HG02610 (cell line): ENCODE measurements at regions not wholly inside any gene's neighbourhood (a gene's known extent, or its start where the extent isn't known, plus 50 kb on each side); places are given as distances from the start of the nearest gene placed in this dataset.
"Not testable (repeated sequence)": the region's sequence is repeated elsewhere in the genome, so short reads cannot be mapped to it uniquely, and the experiment has no call there.

Source experiments
- ATAC-seq: cut with Tn5 transposase; IDR thresholded peaks from one replicate; pipeline ENCODE4 v1.9.1; 2021; ENCODE audit warnings: mild to moderate bottlenecking, moderate library complexity; ENCODE audit not compliant: unreplicated experiment

GRCh38 chr6:179340-179950 is 112.8 kb upstream of the DUSP22 start:
- no peak for ATAC-seq

GRCh38 chr6:180091-180694 is 112.1 kb upstream of the DUSP22 start:
- ATAC-seq, result not testable (repeated sequence)

GRCh38 chr6:181049-181654 is 111.1 kb upstream of the DUSP22 start:
- ATAC-seq, result peak; percentile 39

DNA sequence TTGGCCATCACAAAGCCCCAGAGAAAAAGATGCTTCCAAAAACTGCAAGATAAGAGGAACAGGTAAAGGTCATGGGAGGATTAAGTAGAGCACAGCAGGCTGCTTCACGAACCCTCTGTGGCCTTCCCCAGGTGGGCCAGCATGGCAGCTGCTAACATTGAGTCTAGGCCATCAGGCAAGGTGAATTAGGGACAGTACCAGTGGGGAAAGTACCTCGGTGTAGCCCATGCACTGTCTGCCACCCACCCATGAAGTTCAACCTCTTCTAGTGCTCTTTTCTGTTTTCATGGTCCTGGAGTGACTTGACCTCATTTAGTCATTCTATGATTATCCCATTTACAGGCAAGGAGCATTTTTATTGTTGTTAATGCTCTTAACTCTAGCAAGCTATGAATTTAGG is 108.6 kb upstream of the DUSP22 start:
- ATAC-seq, result peak; percentile 58

DNA sequence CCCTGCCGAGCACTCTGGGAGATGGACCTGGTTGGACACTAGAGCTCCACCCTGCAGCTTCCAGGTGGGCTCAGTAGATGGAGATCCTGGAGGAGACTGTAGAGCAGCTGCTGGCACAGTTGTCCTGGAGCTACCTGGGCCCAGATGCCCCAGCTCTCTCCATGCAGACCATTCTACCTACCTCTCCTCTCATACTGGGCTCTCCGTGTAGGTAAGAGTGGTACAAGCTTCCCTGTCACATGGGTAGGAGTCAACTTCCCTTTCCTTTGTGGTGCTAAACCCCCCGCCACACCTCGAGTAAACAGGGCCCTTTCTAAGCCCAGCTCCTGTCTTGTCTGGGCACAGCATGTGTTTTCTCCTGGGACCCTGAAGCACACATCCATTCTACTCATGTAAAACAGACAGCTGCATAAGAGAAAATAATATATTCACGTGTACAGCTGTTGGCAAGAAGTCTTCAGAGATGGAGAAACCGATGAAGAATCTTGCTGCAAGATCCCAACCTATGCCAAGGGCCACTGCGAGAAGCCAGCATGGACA is 108.1 kb upstream of the DUSP22 start:
- ATAC-seq, result no peak

DNA sequence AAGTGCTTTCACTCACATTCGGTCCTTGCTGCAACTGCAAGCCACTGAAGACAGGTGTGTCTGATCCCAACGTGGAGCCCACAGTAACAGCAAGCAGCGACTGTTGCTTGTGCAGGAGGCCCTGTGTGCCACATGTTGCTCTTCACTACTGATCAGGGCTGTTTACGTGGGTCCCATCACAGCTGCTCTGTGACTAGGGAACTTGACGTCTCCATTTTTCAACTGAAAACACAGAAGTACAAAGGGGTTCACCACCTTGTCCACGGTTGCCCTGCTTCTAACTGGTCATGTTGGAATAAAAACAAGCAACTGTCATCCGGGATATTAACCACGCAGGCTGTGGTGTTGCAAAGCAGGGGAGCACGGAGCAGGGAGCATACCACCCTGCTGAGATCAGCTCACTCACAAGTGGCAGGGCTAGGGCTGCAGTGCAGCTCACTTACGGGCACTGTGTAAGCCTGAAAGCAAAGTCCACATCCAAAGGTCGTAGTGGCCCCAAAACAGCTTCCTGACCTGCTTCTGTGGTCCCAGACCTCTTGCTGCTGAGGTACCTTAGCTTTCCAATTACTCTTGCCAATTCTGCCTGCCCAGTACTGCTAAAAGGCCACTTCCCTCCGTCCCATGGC is 105.8 kb upstream of the DUSP22 start:
- ATAC-seq, result no peak

- ATAC-seq, result no peak
Measured at GRCh38 chr6:187210-187861, 105.0 kb upstream of the DUSP22 start.

DNA sequence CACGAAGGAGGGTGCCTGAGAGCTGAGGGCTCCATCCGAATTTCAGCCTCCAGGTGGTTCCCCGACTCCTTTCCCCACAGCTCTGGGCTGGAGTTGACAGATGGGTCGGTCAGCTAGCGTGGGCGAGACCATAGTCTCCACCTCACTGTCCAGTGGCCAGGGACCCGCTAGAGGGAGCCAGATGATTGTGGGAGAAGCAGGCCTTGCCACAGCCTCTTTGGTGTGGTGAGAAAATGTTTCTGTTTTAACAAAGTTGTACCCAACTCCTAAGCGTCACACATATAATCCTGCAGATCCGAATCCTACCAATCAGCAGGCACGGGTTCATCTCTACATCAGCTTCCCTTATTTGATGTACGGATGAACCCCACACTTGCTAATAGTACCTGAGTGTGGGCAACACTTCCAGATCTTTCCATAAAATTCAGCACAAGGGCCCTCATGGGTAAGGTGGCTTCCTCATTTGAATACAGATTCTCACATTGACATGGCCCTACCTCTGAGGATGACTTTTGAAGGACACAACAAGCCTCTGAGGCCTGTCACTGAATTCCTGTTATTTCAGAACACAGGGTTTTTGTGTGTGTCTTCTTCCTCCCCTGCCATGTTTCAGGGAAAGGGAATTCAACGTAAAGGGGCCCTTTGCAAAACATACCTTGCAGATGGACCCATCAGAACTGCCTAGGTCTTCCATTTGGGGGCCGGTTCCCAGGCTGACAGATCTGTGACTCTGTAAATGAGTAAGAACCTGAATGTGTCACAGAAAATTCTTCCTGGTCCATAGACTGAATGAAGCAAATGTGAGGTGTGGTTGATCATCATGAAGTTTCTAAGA is 103.2 kb upstream of the DUSP22 start:
- peak; percentile 55 for ATAC-seq

DNA sequence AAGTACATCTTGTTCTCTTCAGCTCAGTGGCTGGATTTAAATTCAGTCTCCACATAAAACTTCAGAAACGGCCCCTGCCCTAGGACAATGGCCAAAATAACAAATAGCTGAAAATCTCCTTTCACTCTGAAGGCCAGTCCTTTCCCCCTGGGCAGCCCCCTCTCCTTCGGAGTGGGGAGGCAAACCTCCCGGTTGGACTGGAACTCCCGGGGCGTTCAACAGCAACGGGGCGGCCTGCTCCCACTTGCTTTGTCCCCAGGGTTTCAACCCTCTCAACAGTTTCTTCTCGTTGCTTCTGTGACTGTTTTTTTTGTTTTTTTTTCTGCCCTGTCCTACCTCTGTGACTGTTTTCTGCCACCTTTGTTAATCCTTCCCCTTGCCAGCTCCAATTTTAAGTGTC is 102.6 kb upstream of the DUSP22 start:
- peak; percentile 6 for ATAC-seq

- no peak for ATAC-seq
Measured at GRCh38 chr6:190596-191395, 101.5 kb upstream of the DUSP22 start.

DNA sequence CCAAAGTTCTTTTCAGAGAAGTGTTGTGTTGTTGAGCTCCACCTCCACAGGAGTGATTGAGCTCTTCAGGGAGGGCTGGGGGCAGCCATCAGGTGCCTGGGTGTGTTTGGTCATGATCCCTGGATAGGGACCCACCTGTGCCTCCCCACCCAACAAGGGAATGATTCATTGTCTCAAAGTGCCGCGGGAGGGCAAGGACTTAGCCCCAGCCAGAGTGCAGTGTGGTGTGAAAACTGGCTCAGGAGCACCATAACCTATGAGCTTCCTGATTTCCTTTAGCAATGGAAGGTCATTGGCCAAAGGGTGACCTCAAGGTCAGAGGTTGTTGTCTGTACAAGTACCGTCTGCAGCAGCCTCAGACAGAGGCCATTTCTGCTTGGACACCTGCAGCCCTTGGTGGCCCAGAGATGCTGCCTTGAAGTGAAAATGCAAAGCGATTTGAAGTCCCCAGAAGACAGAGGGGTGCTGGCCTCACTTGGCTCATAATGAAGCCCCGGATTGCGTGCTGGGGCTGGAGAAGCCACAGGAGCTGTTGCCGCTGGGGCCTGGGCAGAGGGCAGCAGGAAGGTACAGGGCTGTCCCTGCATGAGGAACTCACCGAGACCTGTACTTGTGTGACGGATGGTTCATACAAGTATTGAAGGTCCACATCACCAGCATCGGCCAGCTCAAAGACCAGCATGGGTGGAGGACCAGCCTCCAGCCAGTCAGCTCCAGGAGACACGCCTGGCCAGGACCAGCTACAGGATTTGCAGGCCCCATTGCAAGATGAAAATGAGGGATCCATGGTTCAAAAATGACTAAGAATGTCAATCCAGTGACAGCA is 100.6 kb upstream of the DUSP22 start:
- ATAC-seq, result no peak

GRCh38 chr6:192313-192664 is 100.0 kb upstream of the DUSP22 start:
- no peak for ATAC-seq

GRCh38 chr6:193180-193579 is 99.1 kb upstream of the DUSP22 start:
- ATAC-seq, result no peak

- ATAC-seq, result peak; percentile 58
Measured at GRCh38 chr6:193773-194310, 98.4 kb upstream of the DUSP22 start.

- ATAC-seq, result no peak
Measured at GRCh38 chr6:195861-196360, 96.4 kb upstream of the DUSP22 start.

- no peak for ATAC-seq
Measured at GRCh38 chr6:196543-196942, 95.7 kb upstream of the DUSP22 start.

DNA sequence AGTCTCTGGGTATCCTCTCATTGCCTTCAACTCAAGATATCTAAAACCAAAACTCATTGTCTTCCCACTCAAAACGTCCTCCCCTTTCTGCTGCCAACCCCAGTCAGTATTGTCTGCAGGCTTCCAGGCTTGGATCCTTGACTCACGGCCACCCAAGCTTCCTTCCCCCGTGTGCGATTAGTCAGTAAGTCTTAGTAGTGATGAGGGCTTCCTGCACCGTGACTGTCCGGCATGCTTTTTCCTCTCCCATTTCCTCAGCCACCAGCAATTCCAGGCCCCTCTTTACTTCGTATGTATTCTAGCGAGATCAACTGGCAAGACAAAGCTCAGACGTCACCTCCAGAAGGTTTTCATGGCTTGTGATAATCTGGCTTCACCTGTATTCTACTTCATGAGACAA is 88.6 kb upstream of the DUSP22 start:
- no peak for ATAC-seq

GRCh38 chr6:206264-206663 is 86.0 kb upstream of the DUSP22 start:
- no peak for ATAC-seq
